ENCODE measurements at regions not wholly inside any gene's neighbourhood (a gene's known extent, or its start where the extent isn't known, plus 50 kb on each side); places are given as distances from the start of the nearest gene placed in this dataset.

GRCh38 chr14:39773387-39774126 is 341.3 kb upstream of the FBXO33 start:
- TF ChIP-seq SIN3A (IDR thresholded peaks at IDR 0.05; ENCODE audit: borderline replicate concordance, insufficient read depth, low read length) (no peak), POLR2AphosphoS5 (IDR thresholded peaks at IDR 0.05; ENCODE audit: low read depth, low read length) (no peak), TAF1 (IDR thresholded peaks at IDR 0.05; ENCODE audit: borderline replicate concordance, insufficient read depth, low read length) (no peak), FOXP2 (optimal IDR thresholded peaks at IDR 0.05; ENCODE audit: borderline replicate concordance, extremely low read depth, extremely low read length, insufficient read depth) (no peak)
- TF ChIP-seq, protein P1, sequence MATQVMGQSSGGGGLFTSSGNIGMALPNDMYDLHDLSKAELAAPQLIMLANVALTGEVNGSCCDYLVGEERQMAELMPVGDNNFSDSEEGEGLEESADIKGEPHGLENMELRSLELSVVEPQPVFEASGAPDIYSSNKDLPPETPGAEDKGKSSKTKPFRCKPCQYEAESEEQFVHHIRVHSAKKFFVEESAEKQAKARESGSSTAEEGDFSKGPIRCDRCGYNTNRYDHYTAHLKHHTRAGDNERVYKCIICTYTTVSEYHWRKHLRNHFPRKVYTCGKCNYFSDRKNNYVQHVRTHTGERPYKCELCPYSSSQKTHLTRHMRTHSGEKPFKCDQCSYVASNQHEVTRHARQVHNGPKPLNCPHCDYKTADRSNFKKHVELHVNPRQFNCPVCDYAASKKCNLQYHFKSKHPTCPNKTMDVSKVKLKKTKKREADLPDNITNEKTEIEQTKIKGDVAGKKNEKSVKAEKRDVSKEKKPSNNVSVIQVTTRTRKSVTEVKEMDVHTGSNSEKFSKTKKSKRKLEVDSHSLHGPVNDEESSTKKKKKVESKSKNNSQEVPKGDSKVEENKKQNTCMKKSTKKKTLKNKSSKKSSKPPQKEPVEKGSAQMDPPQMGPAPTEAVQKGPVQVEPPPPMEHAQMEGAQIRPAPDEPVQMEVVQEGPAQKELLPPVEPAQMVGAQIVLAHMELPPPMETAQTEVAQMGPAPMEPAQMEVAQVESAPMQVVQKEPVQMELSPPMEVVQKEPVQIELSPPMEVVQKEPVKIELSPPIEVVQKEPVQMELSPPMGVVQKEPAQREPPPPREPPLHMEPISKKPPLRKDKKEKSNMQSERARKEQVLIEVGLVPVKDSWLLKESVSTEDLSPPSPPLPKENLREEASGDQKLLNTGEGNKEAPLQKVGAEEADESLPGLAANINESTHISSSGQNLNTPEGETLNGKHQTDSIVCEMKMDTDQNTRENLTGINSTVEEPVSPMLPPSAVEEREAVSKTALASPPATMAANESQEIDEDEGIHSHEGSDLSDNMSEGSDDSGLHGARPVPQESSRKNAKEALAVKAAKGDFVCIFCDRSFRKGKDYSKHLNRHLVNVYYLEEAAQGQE (IDR thresholded peaks at IDR 0.05; ENCODE audit: insufficient read depth in 1 of 2, low read depth in 2 of 2, low read length in 2 of 2) = no peak

All from PFSK-1 (cell line).